Smooth muscle cell (in vitro differentiated cells): ENCODE measurements at regions not wholly inside any gene's neighbourhood (a gene's known extent, or its start where the extent isn't known, plus 50 kb on each side); places are given as distances from the start of the nearest gene placed in this dataset.

Experiments
- DNase-seq: peaks from one replicate; lab custom pipeline; 2025; ENCODE audit not compliant: unreplicated experiment; lab: John Stamatoyannopoulos, UW
- H2AFZ ChIP-seq: fragments of 200-600 bp; sonication (generic); 2 replicates; pipeline ENCODE4 v1.6.0; 2016; ENCODE audit warnings: antibody characterized with exemption, low read depth, mild to moderate bottlenecking
- H3F3A ChIP-seq: fragments of 200-600 bp; sonication (generic); 2 replicates; pipeline ENCODE4 v1.6.0; 2017; ENCODE audit warnings: antibody characterized with exemption, low read depth
- H3K27ac ChIP-seq: fragments of 200-600 bp; sonication (generic); 2 replicates; pipeline ENCODE4 v1.5.1; 2016; ENCODE audit warnings: low read depth, mild to moderate bottlenecking
- H3K27me3 ChIP-seq: fragments of 200-600 bp; sonication (generic); 2 replicates; pipeline ENCODE4 v1.6.1; 2016; ENCODE audit warnings: low read depth, mild to moderate bottlenecking
- H3K36me3 ChIP-seq: fragments of 200-600 bp; sonication (generic); 2 replicates; pipeline ENCODE4 v1.5.1; 2016; ENCODE audit warnings: low read depth
- H3K4me1 ChIP-seq: fragments of 200-600 bp; sonication (generic); 2 replicates; pipeline ENCODE4 v1.5.1; 2016; ENCODE audit warnings: low read depth
- H3K4me2 ChIP-seq: fragments of 200-600 bp; sonication (generic); 2 replicates; pipeline ENCODE4 v1.6.0; 2016; ENCODE audit warnings: mild to moderate bottlenecking
- H3K4me3 ChIP-seq: fragments of 200-600 bp; sonication (generic); 2 replicates; pipeline ENCODE4 v1.5.1; 2016; ENCODE audit warnings: mild to moderate bottlenecking
- H3K79me2 ChIP-seq: fragments of 200-600 bp; sonication (generic); 2 replicates; pipeline ENCODE4 v1.6.0; 2016; ENCODE audit warnings: low read depth, mild to moderate bottlenecking
- H3K9ac ChIP-seq: fragments of 200-600 bp; sonication (generic); 2 replicates; pipeline ENCODE4 v1.6.0; 2016; ENCODE audit warnings: low read depth
- H3K9me3 ChIP-seq: fragments of 200-600 bp; sonication (generic); replicated peaks from 2 replicates; pipeline ENCODE4 v1.5.1; 2016; ENCODE audit warnings: low read depth
- H4K20me1 ChIP-seq: fragments of 200-600 bp; sonication (generic); 2 replicates; pipeline ENCODE4 v1.6.0; 2016; ENCODE audit warnings: low read depth
- WGBS: methylation state at CpG from one replicate; pipeline ENCODE4 v1.1.7; 2016; ENCODE audit warnings: low lambda C conversion rate; 5-methylcytosine and 5-hydroxymethylcytosine counted together
- TF ChIP-seq, protein P1 (sequence below): fragments of 200-600 bp; sonication (generic); IDR thresholded peaks from 2 replicates; pipeline ENCODE4 v1.5.1; 2017; ENCODE audit warnings: borderline replicate concordance, mild to moderate bottlenecking, antibody characterized with exemption; ENCODE audit not compliant: insufficient read depth, poor library complexity, severe bottlenecking

DNA sequence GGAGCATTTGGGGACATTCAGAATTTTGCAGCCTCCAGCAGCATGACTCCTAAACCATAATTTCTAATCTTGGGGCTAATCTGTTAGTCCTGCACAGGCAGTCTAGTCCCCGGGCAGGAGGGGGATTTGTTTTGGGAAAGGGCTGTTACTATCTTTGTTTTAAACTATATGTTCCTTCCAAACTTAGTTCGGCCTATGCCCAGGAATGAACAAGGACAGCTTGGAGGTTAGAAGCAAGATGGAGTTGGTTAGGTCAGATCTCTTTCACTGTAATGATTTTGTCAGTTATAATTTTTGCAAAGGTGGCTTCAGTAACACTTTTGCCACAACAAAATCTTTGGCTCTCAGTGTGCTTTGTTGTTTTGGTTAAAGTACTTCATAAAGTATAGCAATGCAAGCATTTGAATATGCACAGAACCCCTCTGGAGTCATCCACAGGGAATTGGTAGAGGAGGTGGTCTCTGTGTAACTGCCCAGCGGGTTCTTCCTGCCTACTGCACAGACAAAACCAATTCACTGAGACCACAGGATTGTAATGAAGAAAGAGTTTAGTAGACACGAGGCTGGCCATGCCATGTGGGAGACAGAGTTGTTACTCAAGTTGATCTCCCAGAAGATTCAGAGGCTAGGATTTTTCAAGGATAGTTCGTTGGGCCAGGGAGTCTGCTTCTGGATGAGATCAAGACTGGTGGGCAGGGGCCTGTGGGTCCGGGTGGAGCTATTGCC lies 224.1 kb upstream of the MYLIP start:
- H3F3A ChIP-seq, result peaks cover 8% of the 10 kb centered on the region
- H2AFZ ChIP-seq, result peak overlapping the region; percentile 49
- H3K79me2 ChIP-seq, result no peaks in the 10 kb centered on the region
- TF ChIP-seq, protein P1, sequence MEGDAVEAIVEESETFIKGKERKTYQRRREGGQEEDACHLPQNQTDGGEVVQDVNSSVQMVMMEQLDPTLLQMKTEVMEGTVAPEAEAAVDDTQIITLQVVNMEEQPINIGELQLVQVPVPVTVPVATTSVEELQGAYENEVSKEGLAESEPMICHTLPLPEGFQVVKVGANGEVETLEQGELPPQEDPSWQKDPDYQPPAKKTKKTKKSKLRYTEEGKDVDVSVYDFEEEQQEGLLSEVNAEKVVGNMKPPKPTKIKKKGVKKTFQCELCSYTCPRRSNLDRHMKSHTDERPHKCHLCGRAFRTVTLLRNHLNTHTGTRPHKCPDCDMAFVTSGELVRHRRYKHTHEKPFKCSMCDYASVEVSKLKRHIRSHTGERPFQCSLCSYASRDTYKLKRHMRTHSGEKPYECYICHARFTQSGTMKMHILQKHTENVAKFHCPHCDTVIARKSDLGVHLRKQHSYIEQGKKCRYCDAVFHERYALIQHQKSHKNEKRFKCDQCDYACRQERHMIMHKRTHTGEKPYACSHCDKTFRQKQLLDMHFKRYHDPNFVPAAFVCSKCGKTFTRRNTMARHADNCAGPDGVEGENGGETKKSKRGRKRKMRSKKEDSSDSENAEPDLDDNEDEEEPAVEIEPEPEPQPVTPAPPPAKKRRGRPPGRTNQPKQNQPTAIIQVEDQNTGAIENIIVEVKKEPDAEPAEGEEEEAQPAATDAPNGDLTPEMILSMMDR, result no peak
- H3K27ac ChIP-seq, result no peak overlapping the region
- no peak overlapping the region for H3K4me3 ChIP-seq
- DNase-seq, result no peak
- WGBS, result 54% methylated on average over 6 of the region's 6 CpGs
- no peaks in the 10 kb centered on the region for H3K27me3 ChIP-seq
- no peak overlapping the region for H3K9ac ChIP-seq
- H3K36me3 ChIP-seq, result no peaks in the 10 kb centered on the region
- no peaks in the 10 kb centered on the region for H3K9me3 ChIP-seq
- H3K4me2 ChIP-seq, result no peak overlapping the region
- H3K4me1 ChIP-seq, result peaks cover 14% of the 10 kb centered on the region
- H4K20me1 ChIP-seq, result no peaks in the 10 kb centered on the region

- Histone ChIP-seq H3K4me3 (no peak overlapping the region), H4K20me1 (no peaks in the 10 kb centered on the region), H3K9me3 (no peaks in the 10 kb centered on the region), H3F3A (peaks cover 15% of the 10 kb centered on the region), H3K36me3 (no peaks in the 10 kb centered on the region), H3K4me1 (peaks cover 10% of the 10 kb centered on the region), H2AFZ (no peak overlapping the region), H3K79me2 (no peaks in the 10 kb centered on the region), H3K27ac (peak overlapping the region; percentile 10), H3K4me2 (peak overlapping the region; percentile 8), H3K27me3 (no peaks in the 10 kb centered on the region), H3K9ac (no peak overlapping the region)
- 57% methylated on average over 13 of the region's 13 CpGs for WGBS
- TF ChIP-seq, protein P1, result no peak
- no peak for DNase-seq
Observed at GRCh38 chr6:15901141-15902115, 227.5 kb upstream of the MYLIP start.

GRCh38 chr6:15898693-15899092 lies 230.2 kb upstream of the MYLIP start:
- TF ChIP-seq, protein P1, result no peak
- 3% methylated on average over 1 of the region's 1 CpG for WGBS
- Histone ChIP-seq H3K4me2 (no peak overlapping the region), H3K9ac (no peak overlapping the region), H2AFZ (no peak overlapping the region), H3K27me3 (no peaks in the 10 kb centered on the region), H3K27ac (no peak overlapping the region), H3K36me3 (no peaks in the 10 kb centered on the region), H3K4me3 (no peak overlapping the region), H3K79me2 (no peaks in the 10 kb centered on the region), H3K9me3 (no peaks in the 10 kb centered on the region), H3F3A (peaks cover 22% of the 10 kb centered on the region), H3K4me1 (peaks cover 3% of the 10 kb centered on the region), H4K20me1 (no peaks in the 10 kb centered on the region)
- DNase-seq, result no peak
